ENCODE measurements at regions not wholly inside any gene's neighbourhood (a gene's known extent, or its start where the extent isn't known, plus 50 kb on each side); places are given as distances from the start of the nearest gene placed in this dataset.

- H3K18ac ChIP-seq (ENCODE audit: insufficient read length, low read depth, low read length) = no peak overlapping the region
- peak; percentile 13; the same call in 1 of the 3 replicates for TF ChIP-seq CTCF (conservative IDR thresholded peaks at IDR 0.05)
- Mint-ChIP-seq H3K27ac (no peak overlapping the region), H3K27me3 (ENCODE audit: low read depth) (no peaks in the 10 kb centered on the region), H3K9me3 (peaks cover 0 to 4% of the 10 kb centered on the region in 2 experiments; a peak in 1 of 5 replicates), H3K36me3 (ENCODE audit: insufficient read depth in 1 of 3, low read depth in 3 of 3) (no peaks in the 10 kb centered on the region), H3K4me1 (no peaks in the 10 kb centered on the region), H3K4me3 (no peak overlapping the region)
- no peaks in the 10 kb centered on the region for H4K20me1 ChIP-seq (ENCODE audit: control insufficient read depth, insufficient read depth, insufficient read length)
- H2BK20ac ChIP-seq (ENCODE audit: low read depth, low read length, poor library complexity, severe bottlenecking) = no peak overlapping the region
- H4K5ac ChIP-seq (ENCODE audit: insufficient read length, low read depth, low read length) = no peak overlapping the region
- no peak overlapping the region for H2AFZ ChIP-seq (ENCODE audit: low read length)
- no peak overlapping the region for H3K27ac ChIP-seq (ENCODE audit: insufficient read length, low read depth, low read length)
- H3K23ac ChIP-seq (ENCODE audit: insufficient read length, low read depth, low read length) = no peak overlapping the region
- H3K23me2 ChIP-seq (ENCODE audit: insufficient read length, low read depth, low read length, poor library complexity, severe bottlenecking) = no peaks in the 10 kb centered on the region
- H3K27me3 ChIP-seq (ENCODE audit: insufficient read depth, low read length) = no peaks in the 10 kb centered on the region
- no peak overlapping the region for H3T11ph ChIP-seq (ENCODE audit: low read length)
- H3K4me2 ChIP-seq (ENCODE audit: insufficient read depth, insufficient read length, low read length) = no peak overlapping the region
- no peak overlapping the region for H3K9ac ChIP-seq (ENCODE audit: extremely low read depth, insufficient read length, low read length)
- H3K56ac ChIP-seq (ENCODE audit: insufficient read length, low read depth, low read length) = no peak overlapping the region
- no peak overlapping the region for H3K14ac ChIP-seq (ENCODE audit: insufficient read depth, low read length)
- H3K4me1 ChIP-seq (ENCODE audit: insufficient read depth, low read length) = no peaks in the 10 kb centered on the region
- H2BK120ac ChIP-seq (ENCODE audit: low read depth, low read length, poor library complexity, severe bottlenecking) = no peak overlapping the region
- no peak overlapping the region for H2BK15ac ChIP-seq (ENCODE audit: low read depth, low read length)
- H3K9me3 ChIP-seq (ENCODE audit: control insufficient read depth, low read depth, low read length) = no peaks in the 10 kb centered on the region
- H3K79me2 ChIP-seq (ENCODE audit: insufficient read depth, low read length) = no peaks in the 10 kb centered on the region
- DNase-seq = no peak
- no peak overlapping the region for H2AK5ac ChIP-seq (ENCODE audit: insufficient read length, low read length)
- H2BK12ac ChIP-seq (ENCODE audit: insufficient read length, low read depth, low read length) = no peak overlapping the region
- WGBS (ENCODE audit: extremely low coverage, insufficient read length, low lambda C conversion rate) = no CpG with 5 or more reads among the region's 5 CpGs
- H4K8ac ChIP-seq (replicated peaks; ENCODE audit: insufficient read length, low read depth, low read length) = no peak overlapping the region
- no peak overlapping the region for H2BK5ac ChIP-seq (ENCODE audit: insufficient read length, low read length)
- H3K4ac ChIP-seq (ENCODE audit: low read depth, low read length) = no peak overlapping the region
- H4K91ac ChIP-seq (ENCODE audit: insufficient read length, low read depth, low read length) = no peak overlapping the region
- no peaks in the 10 kb centered on the region for H3K79me1 ChIP-seq (ENCODE audit: insufficient read depth, low read depth, low read length, poor library complexity, severe bottlenecking)
Observed at GRCh38 chr7:17158261-17158660, 140.2 kb upstream of the AHR start.
